ENCODE measurements at regions not wholly inside any gene's neighbourhood (a gene's known extent, or its start where the extent isn't known, plus 50 kb on each side); places are given as distances from the start of the nearest gene placed in this dataset.

GRCh38 chr11:116118138-116118470 lies 613.9 kb upstream of the CADM1 start:
- TF ChIP-seq CTCF (IDR thresholded peaks at IDR 0.05 in 4 of 5, conservative IDR thresholded peaks at IDR 0.05 in 1 of 5) (no peak), POLR2A (IDR thresholded peaks at IDR 0.05) (no peak)

All from gastrocnemius medialis (tissue), 4 donors.